Stimulated activated CD4-positive, alpha-beta T cell treated with anti-CD3 and anti-CD28 coated beads, Interleukin-4, amount 100 ng/mL, for 4 hours (primary cell): ENCODE measurements at regions not wholly inside any gene's neighbourhood (a gene's known extent, or its start where the extent isn't known, plus 50 kb on each side); places are given as distances from the start of the nearest gene placed in this dataset.
"Not testable (repeated sequence)": the region's sequence is repeated elsewhere in the genome, so short reads cannot be mapped to it uniquely, and the experiment has no call there.

Experiments used
- DNase-seq, 2 experiments: peaks; one replicate each; pipeline ENCODE4 v3.0.0-alpha.2; 2020

DNA sequence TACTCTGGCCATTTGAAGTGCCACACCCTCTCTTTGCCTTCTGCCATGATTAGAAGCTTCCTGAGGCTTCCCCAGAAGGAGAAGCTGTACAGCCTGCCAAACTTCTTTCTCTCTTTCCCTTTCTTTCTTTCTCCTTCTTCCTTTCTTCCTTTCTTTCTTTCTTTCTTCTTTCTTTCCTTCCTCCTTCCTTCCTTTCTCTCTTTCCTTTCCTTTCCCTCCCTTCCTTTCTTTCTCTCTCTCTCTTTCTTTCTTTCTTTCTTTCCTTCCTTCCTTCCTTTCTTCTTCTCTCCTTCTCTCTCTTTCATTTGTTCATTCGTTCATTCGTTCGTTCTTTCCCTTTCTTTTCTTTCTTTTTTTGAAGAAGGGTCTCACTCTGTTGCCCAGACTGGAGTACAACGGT is 931.0 kb downstream of the TTLL7 start:
- DNase-seq: no peak

- no peak for DNase-seq
Measured at GRCh38 chr1:83065952-83066727, 932.8 kb downstream of the TTLL7 start.

DNA sequence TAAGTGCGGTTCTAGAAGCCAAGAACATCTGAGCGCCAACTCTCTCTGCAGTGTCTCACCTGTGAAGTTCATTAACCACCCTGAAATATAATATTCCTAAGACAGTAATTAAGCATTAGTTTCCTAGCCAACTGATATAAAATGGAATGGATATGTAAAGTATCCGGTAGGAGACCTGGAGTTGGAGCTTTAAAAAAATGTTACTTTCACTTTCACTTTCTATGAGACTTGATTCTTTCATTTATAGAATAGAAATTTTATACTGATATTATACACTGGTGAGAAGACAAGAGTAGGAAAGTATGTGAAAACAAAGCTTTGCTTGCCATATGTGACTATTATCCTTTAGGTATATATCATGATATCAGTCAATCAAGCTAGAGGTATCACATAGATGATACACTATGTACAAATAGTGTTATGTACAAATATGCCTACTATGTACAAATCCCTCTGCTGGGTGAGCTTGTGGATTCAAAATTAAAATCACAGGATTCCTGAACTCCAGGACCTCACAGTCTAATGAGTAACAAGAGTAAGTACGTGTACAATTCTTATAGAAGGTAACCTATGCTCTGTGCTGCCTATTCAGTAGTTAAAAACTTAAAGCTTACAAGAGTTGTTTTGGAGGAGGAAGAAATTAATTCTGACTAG is 934.2 kb downstream of the TTLL7 start:
- no peak for DNase-seq

DNA sequence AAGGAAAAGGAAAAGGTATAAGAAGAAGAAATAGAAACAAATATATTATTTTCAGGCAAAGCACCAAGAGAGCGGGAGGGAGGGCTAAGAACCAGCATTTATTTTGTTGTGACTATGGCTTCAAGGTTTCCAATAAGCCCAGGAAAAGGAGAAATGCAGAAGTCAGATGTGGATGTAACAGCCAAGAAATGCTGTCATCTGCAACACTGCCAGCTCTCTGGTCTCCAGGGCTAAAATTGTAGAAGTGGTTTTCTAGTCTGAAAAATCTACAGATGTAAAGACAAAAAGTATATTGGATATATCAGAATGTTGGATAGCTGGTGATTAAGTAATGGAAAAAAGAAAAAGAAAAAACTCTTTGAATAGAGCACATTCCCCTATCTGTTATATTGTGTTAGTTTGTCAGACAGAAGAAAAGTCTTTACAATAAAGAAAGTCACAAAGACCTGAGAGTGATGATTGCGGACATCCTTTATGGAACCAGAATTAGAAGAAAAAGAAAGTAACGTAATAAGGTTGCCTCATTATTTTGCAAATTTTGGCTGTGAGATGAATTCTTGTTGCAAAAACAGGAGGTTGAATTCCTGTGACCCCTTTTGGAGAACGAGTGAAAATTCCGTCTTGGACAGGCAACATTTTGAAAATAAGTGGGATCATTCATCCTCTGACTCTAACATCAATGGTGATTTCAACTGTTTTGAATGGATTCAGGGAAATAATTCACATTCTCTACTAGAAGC is 938.1 kb downstream of the TTLL7 start:
- no peak for DNase-seq

- no peak for DNase-seq
Measured at GRCh38 chr1:83060221-83060620, 938.7 kb downstream of the TTLL7 start.

DNA sequence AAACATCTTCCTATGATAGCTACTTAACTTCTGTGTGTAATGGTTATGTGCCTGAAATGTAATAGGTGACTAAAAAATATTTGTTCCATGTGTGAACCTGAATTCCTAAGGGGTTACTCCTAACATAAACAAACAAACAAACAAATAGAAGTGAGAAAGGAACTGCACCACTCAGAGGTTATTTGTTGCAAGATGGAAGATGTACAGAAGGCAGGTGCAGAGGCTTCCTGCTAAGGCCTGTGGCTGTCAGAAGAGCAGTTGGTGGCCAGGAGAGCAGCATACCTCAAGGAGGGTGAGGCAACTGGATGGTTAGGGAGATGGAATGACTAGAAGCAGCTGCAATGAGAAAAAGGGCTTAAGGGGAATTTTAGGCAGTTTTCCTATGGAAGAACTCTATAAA is 940.6 kb downstream of the TTLL7 start:
- DNase-seq: no peak

DNA sequence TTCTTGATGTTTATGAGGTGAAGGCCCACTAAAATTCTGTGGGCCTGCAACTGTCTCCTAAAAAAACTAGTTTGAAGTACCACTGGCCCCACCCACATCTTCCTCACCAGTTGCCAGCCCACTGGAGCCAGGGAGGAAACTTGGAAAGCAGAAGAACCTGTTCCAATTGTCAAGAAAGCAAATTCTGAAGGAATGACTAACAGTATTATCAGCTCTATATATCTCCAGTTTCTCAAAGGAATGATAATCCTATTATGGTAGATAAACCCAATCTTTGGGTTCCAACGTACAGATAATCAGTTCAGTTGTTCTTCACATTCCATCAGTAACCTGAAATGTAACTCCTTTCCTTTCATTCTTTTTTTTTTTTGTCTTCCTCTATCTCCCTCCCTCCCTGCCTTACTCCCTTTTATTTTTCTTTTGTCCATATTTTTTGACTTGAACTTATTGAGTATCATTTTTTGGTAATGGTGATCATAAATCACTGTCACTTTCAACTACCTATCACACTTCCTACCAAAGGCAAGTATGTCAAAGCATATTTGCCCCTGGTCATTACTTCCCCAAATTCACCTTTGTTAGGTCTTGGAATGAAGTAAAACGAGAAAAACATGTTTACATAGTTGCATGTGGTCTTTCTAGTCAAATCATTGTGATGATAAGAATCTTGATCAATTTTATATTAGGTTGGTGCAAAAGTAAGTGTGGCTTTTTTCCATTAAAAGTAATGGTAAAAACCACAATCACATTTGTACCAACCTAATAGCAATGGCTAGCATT is 943.4 kb downstream of the TTLL7 start:
- no peak for DNase-seq

GRCh38 chr1:83053446-83053845 is 945.5 kb downstream of the TTLL7 start:
- DNase-seq: no peak

GRCh38 chr1:83052865-83053264 is 946.1 kb downstream of the TTLL7 start:
- no peak for DNase-seq

- not testable (repeated sequence) for DNase-seq
Measured at GRCh38 chr1:83051053-83051452, 947.9 kb downstream of the TTLL7 start.

DNA sequence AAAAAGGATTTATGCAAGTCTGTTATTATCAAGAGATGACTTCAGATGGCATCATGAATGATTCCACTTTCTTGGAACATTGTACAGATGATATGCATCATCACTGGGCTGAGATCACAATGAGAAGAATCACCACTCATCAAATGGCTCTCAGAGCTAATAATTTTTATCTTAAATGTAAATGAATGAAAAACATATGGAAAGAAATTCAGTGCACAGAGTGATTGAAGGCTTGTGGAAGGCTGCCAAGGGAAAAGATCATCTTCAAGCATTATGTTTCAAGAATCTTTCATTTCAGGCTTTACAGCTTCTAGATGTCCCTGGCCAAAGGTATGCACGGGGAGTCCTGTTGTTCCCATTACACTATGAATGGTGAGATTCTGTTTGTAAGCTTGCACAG is 955.7 kb downstream of the TTLL7 start:
- no peak for DNase-seq

DNA sequence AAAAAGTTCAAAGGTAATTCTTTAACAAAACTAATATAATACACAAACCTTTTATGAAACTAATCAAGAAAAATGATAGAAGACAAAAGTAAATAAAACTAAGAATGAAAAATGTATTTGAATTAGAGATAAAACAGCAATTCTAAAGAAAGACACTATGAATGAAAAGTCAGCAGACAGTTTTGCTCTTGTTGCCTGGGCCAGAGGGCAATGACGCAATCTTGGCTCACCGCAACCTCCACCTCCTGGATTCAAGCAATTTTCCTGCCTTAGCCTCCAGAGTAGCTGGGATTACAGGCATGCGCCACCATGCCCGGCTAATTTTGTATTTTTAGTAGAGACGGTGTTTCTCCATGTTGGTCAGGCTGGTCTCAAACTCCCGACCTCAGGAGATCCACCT is 959.8 kb downstream of the TTLL7 start:
- DNase-seq: not testable (repeated sequence)

DNA sequence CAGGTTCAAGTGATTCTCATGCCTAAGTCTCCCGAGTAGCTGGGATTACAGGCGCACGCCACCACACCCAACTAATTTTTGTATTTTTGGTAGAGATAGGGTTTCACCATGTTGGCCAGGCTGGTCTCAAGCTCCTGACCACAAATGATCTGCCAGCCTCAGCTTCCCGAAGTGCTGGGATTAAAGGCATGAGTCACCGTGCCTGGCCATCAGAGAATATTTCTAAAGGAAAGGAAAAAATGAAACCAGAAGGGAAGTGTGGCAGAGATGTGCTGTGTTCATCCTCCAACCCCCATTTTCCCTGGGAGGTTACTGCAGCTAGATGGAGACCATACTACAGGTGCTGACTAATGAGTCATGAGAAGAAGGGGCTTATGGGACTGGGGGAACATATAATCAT is 964.1 kb downstream of the TTLL7 start:
- DNase-seq: no peak

- no peak for DNase-seq
Measured at GRCh38 chr1:83033682-83034081, 965.2 kb downstream of the TTLL7 start.

GRCh38 chr1:83029916-83030315 is 969.0 kb downstream of the TTLL7 start:
- no peak for DNase-seq

DNA sequence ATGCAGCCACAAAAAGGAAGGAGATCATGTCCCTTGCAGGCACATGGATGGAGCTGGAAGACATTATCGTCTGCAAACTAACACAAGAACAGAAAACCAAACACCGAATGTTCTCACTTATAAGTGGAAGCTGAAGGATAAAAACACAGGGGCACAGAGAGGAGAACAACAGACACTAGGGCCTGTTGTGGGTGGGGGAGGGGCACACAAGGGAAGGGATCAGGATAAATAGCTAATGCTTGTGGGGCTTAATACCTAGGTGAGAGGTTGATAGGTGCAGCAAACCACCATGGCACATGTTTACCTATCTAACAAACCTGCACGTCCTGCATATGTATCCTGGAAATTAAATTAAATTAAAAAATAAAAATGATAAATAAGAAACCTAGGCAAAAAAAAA is 969.9 kb downstream of the TTLL7 start:
- DNase-seq: no peak

DNA sequence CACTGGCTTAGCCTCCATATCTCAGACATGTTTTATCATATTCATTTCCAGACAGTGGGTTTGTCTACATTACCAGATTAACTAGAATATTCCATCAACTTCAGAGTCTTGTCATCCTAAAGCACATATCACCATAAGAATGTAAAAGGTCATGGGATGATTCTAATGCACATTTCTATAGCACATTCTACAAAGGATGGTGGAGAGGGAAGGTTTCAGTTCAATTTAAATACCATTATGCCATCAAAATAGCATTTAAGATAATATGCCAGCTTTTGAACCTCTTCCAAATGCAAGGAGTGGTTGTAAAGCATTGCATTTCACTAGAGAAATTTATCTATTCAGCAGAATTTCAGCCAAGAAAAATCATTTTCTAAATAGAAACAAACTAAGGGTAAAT is 970.5 kb downstream of the TTLL7 start:
- no peak for DNase-seq

GRCh38 chr1:83027511-83027910 is 971.4 kb downstream of the TTLL7 start:
- no peak for DNase-seq

GRCh38 chr1:83026745-83027144 is 972.2 kb downstream of the TTLL7 start:
- no peak for DNase-seq

DNA sequence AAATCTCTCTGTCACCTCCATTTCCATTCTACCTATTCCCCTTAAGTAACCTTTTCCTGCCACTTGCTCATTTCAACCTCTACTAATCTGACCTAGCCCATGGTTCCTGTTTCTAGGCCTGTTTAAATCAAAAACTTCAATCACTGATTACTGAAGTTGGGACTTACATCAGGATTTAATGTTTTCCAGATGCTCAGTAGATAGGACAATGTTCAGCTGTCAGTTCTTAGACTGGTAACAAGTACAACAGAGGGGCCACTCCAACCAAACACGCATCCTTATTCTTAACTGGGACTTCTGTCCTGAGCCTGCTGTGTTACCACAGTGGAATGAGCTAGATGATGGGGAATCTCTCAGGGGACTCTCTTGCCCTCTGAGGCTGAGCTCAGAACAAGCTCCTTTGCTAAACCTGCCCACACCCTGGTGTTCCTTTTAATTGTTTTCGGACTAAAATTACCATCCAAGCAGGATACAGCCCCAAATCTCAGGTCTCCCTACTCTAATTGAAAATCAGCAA is 974.6 kb downstream of the TTLL7 start:
- DNase-seq: no peak

GRCh38 chr1:83023212-83023611 is 975.7 kb downstream of the TTLL7 start:
- DNase-seq: no peak

DNA sequence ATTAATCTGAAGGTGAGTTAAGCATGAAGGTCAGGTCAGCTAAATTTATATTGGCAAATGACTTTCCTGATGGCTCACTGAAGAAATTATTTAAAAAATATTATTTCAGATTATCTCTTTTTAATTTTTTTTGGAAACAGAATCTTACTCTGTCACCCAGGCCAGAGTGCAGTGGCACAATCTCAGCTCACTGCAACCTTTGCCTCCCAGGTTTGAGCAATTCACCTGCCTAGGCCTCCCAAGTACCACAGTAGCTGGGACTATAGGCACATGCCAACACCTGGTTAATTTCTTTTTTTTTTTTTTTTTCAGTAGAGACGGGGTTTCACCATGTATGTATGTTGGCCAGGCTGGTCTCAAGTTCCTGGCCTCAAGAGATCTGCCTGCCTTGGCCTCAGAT is 976.7 kb downstream of the TTLL7 start:
- DNase-seq: no peak

DNA sequence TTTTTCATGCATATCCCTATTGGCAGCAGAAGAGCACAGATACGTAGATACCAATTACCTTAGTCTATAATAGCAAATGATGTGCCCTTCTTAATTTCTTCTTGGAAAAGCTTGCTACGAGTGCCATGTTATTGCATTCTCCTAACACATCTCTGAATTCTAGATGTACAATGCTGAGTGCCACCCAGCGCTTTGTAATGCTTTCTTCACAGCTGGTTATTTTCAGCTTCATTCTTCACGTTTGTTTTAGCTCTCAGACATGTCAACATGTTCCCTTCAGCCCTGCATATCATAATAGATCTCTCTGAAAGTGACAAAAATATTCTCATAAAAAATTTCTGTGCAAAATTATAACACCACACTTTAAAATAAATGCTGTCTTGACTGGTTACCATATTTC is 981.2 kb downstream of the TTLL7 start:
- no peak for DNase-seq
